BLaER1 (cell line): ENCODE measurements at regions not wholly inside any gene's neighbourhood (a gene's known extent, or its start where the extent isn't known, plus 50 kb on each side); places are given as distances from the start of the nearest gene placed in this dataset.

ENCODE experiments used
- H3K27ac ChIP-seq: shearing (Covaris generic); formaldehyde crosslinking; 2 replicates; pipeline ENCODE4 v1.8.1; 2022
- H3K27me3 ChIP-seq: shearing (Covaris generic); formaldehyde crosslinking; 2 replicates; pipeline ENCODE4 v1.8.1; 2022
- H3K36me3 ChIP-seq: shearing (Covaris generic); formaldehyde crosslinking; 2 replicates; pipeline ENCODE4 v1.8.1; 2022
- H3K4me1 ChIP-seq: shearing (Covaris generic); formaldehyde crosslinking; 2 replicates; pipeline ENCODE4 v1.8.1; 2022
- H3K4me2 ChIP-seq: shearing (Covaris generic); formaldehyde crosslinking; 2 replicates; pipeline ENCODE4 v1.8.1; 2022
- H3K4me3 ChIP-seq: shearing (Covaris generic); formaldehyde crosslinking; 2 replicates; pipeline ENCODE4 v1.8.1; 2022
- H3K9ac ChIP-seq: shearing (Covaris generic); formaldehyde crosslinking; 2 replicates; pipeline ENCODE4 v1.8.1; 2022
- H3K9me3 ChIP-seq: shearing (Covaris generic); formaldehyde crosslinking; 2 replicates; pipeline ENCODE4 v1.8.1; 2022
- H4K20me1 ChIP-seq: shearing (Covaris generic); formaldehyde crosslinking; 2 replicates; pipeline ENCODE4 v1.8.1; 2022
- Cebpa-rat ChIP-seq: shearing (Covaris generic); IDR thresholded peaks from 2 replicates; pipeline ENCODE4 v1.8.1; 2022

- Histone ChIP-seq H3K4me2 (no peak overlapping the region), H3K4me3 (no peak overlapping the region)
Observed at GRCh38 chr4:128571747-128572146, 237.8 kb upstream of the JADE1 start.

DNA sequence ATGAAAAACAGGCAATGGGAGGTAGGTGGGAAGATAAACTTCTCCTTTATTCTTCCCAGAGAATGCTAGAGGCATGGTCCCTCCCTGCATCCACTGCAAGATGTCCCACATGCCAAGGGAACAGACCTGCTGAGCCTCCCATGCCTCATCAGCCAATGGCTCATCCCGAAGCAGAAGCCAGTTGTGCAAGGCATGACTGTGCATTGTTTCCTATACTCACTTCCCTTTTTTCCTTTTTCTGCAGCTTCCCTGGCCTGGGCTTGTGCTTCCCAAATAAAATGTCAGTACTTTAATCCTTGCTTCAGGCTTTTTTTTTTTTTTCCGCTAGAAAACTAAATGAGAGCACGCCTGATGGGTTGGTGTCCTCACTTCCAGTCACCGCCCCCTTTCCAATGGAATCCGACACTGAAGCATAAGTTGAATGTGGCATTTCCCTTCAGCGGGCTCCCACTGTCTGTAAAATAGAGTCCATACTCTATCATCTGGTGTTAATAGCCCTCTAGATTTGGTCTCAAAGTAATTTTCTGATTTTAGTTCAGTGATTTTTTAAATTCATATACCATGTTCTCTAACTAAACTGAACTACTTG is 239.0 kb upstream of the JADE1 start:
- no peaks in the 10 kb centered on the region for H3K9me3 ChIP-seq
- TF ChIP-seq Cebpa-rat, result no peak
- no peaks in the 10 kb centered on the region for H3K27me3 ChIP-seq
- H3K9ac ChIP-seq, result no peak overlapping the region
- no peaks in the 10 kb centered on the region for H3K36me3 ChIP-seq
- H4K20me1 ChIP-seq, result no peaks in the 10 kb centered on the region
- no peaks in the 10 kb centered on the region for H3K4me1 ChIP-seq
- H3K4me2 ChIP-seq, result no peak overlapping the region
- H3K4me3 ChIP-seq, result no peak overlapping the region
- H3K27ac ChIP-seq, result no peak overlapping the region

More at GRCh38 chr4:128571747-128572146, 237.8 kb upstream of the JADE1 start:
- Histone ChIP-seq H3K27ac (no peak overlapping the region), H3K9ac (no peak overlapping the region), H4K20me1 (no peaks in the 10 kb centered on the region), H3K27me3 (no peaks in the 10 kb centered on the region), H3K4me1 (no peaks in the 10 kb centered on the region), H3K9me3 (no peaks in the 10 kb centered on the region), H3K36me3 (no peaks in the 10 kb centered on the region)
- TF ChIP-seq Cebpa-rat, result no peak

DNA sequence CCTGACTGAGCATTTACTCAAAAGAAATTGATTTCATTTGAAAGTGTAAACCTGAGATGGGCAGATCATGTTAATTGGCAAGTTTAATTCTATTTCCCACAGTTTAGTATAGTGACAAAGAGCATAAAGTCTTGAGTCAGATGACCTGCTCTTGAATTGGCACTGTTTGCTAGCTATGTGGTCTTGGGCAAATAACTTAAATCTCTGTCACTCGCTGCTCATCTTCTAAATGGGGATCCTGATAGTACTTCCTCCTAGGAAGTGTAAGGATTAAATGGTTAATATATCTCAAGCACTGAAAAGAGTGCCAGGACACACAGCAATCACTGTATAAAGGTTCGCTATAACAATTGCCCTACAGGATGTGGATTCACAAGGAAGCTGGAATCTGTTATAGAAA is 242.8 kb upstream of the JADE1 start:
- Histone ChIP-seq H3K4me3 (no peak overlapping the region), H3K9me3 (no peaks in the 10 kb centered on the region), H3K9ac (no peak overlapping the region), H3K27me3 (no peaks in the 10 kb centered on the region), H3K27ac (no peak overlapping the region), H3K4me1 (peaks cover 15% of the 10 kb centered on the region), H3K36me3 (no peaks in the 10 kb centered on the region), H3K4me2 (no peak overlapping the region), H4K20me1 (no peaks in the 10 kb centered on the region)
- TF ChIP-seq Cebpa-rat, result no peak

DNA sequence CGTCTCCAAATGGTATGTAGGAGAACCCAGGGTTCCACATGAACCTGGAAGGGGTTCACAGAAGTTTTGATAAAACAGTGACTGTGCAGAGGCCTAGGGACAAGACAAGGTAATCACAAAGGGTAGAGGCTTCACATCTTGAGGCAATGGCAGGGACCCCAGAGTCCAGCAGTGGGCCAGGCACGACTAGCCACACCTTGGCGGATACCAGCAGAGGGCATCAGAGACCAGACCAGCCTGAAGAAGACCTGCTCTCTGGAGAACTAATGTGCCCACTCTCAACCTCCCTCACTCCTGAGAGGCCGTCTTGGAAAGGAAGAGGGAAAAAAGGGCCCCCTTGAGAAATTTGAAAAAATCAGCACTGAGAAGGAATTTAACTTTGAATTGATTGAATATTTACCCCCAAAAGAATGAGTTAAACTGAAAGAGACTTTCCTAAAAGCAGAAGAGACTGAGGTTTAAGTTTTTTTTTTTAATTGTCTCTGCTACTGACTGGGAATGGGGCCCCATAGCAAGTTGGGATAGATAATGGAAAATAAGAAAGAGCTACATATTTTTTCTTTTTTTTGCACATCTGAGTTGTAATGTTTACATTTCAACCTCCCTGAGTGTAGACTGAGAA is 243.8 kb upstream of the JADE1 start:
- H3K9ac ChIP-seq, result no peak overlapping the region
- TF ChIP-seq Cebpa-rat, result no peak
- H3K27ac ChIP-seq, result no peak overlapping the region
- H3K27me3 ChIP-seq, result no peaks in the 10 kb centered on the region
- no peak overlapping the region for H3K4me3 ChIP-seq
- no peak overlapping the region for H3K4me2 ChIP-seq
- H4K20me1 ChIP-seq, result no peaks in the 10 kb centered on the region
- H3K36me3 ChIP-seq, result no peaks in the 10 kb centered on the region
- H3K4me1 ChIP-seq, result peaks cover 20% of the 10 kb centered on the region
- H3K9me3 ChIP-seq, result no peaks in the 10 kb centered on the region

DNA sequence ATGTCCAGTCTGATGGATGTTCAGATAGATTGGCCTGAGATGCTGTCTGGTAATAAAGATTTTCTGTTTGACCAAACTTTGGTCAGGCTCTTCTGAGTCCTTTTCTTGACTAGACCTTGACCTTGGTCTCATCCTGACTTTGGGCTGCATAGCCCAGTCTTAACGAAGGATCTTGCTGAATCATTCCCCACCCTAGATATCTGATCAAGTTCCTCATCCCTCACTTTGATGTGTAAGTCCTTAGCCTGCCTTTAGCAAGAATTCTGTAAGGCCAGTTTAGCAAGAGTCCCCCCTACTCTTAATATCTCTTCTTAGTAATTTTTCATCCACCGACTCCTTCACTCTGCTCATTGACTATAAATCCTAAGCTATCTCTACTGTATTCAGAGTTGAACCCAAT is 244.4 kb upstream of the JADE1 start:
- no peak overlapping the region for H3K4me3 ChIP-seq
- H3K27me3 ChIP-seq, result no peaks in the 10 kb centered on the region
- no peak for TF ChIP-seq Cebpa-rat
- no peak overlapping the region for H3K9ac ChIP-seq
- no peaks in the 10 kb centered on the region for H4K20me1 ChIP-seq
- H3K36me3 ChIP-seq, result no peaks in the 10 kb centered on the region
- peaks cover 22% of the 10 kb centered on the region for H3K4me1 ChIP-seq
- no peaks in the 10 kb centered on the region for H3K9me3 ChIP-seq
- no peak overlapping the region for H3K4me2 ChIP-seq
- no peak overlapping the region for H3K27ac ChIP-seq

GRCh38 chr4:128564081-128564630 is 245.3 kb upstream of the JADE1 start:
- Histone ChIP-seq H3K4me2 (0 out of 2 replicates have a peak overlapping the region, but pooled peaks have one; percentile 42), H3K4me1 (peaks cover 30% of the 10 kb centered on the region), H3K9ac (no peak overlapping the region), H3K27me3 (no peaks in the 10 kb centered on the region), H3K4me3 (no peak overlapping the region), H3K27ac (no peak overlapping the region), H4K20me1 (no peaks in the 10 kb centered on the region), H3K36me3 (no peaks in the 10 kb centered on the region), H3K9me3 (no peaks in the 10 kb centered on the region)
- no peak for TF ChIP-seq Cebpa-rat

- TF ChIP-seq Cebpa-rat, result no peak
- Histone ChIP-seq H3K4me1 (peaks cover 38% of the 10 kb centered on the region), H3K27ac (no peak overlapping the region), H3K9me3 (no peaks in the 10 kb centered on the region), H3K9ac (no peak overlapping the region), H3K4me3 (no peak overlapping the region), H4K20me1 (no peaks in the 10 kb centered on the region), H3K27me3 (no peaks in the 10 kb centered on the region), H3K36me3 (no peaks in the 10 kb centered on the region), H3K4me2 (peak overlapping the region; percentile 25)
Observed at GRCh38 chr4:128560754-128561495, 248.6 kb upstream of the JADE1 start.

- Histone ChIP-seq H4K20me1 (no peaks in the 10 kb centered on the region), H3K27me3 (no peaks in the 10 kb centered on the region), H3K9ac (no peak overlapping the region), H3K4me2 (peak overlapping the region; percentile 47), H3K27ac (no peak overlapping the region), H3K4me1 (peaks cover 40% of the 10 kb centered on the region), H3K36me3 (no peaks in the 10 kb centered on the region), H3K4me3 (no peak overlapping the region), H3K9me3 (no peaks in the 10 kb centered on the region)
- no peak for TF ChIP-seq Cebpa-rat
Observed at GRCh38 chr4:128558896-128559679, 250.4 kb upstream of the JADE1 start.

DNA sequence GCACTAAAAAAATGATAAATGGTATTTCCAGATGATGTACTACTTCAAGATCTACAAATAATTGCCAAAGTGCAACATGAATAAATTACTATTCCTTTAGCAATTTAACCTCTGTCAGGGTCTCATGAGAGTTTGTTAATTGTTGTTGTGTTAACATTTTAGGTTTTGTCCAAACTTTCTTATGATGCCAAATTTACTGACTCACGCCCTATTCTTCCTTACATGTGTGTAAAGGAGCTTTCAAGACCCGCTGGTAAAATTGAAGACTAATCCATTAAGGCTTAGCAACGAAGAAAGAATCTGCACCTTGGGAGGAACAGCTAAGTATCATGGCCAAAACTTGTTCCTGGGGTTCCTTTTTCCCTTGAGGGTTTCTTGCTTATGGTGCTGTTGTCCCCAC is 252.7 kb upstream of the JADE1 start:
- TF ChIP-seq Cebpa-rat, result no peak
- Histone ChIP-seq H3K9me3 (no peaks in the 10 kb centered on the region), H3K27ac (no peak overlapping the region), H3K36me3 (no peaks in the 10 kb centered on the region), H3K27me3 (peaks cover 18% of the 10 kb centered on the region), H3K9ac (no peak overlapping the region), H3K4me3 (no peak overlapping the region), H4K20me1 (no peaks in the 10 kb centered on the region), H3K4me2 (no peak overlapping the region), H3K4me1 (peaks cover 37% of the 10 kb centered on the region)
